Stimulated activated CD4-positive, alpha-beta T cell treated with anti-CD3 and anti-CD28 coated beads, Interleukin-15, amount 100 ng/mL, for 1 hour (primary cell): ENCODE measurements at regions not wholly inside any gene's neighbourhood (a gene's known extent, or its start where the extent isn't known, plus 50 kb on each side); places are given as distances from the start of the nearest gene placed in this dataset.
"Not testable (repeated sequence)": the region's sequence is repeated elsewhere in the genome, so short reads cannot be mapped to it uniquely, and the experiment has no call there.

ENCODE experiments used
- DNase-seq, 2 donors: peaks; one replicate each; pipeline ENCODE4 v3.0.0-alpha.2; 2020; ENCODE audit warnings: low read depth in 1 of 2, low spot score in 1 of 2

DNA sequence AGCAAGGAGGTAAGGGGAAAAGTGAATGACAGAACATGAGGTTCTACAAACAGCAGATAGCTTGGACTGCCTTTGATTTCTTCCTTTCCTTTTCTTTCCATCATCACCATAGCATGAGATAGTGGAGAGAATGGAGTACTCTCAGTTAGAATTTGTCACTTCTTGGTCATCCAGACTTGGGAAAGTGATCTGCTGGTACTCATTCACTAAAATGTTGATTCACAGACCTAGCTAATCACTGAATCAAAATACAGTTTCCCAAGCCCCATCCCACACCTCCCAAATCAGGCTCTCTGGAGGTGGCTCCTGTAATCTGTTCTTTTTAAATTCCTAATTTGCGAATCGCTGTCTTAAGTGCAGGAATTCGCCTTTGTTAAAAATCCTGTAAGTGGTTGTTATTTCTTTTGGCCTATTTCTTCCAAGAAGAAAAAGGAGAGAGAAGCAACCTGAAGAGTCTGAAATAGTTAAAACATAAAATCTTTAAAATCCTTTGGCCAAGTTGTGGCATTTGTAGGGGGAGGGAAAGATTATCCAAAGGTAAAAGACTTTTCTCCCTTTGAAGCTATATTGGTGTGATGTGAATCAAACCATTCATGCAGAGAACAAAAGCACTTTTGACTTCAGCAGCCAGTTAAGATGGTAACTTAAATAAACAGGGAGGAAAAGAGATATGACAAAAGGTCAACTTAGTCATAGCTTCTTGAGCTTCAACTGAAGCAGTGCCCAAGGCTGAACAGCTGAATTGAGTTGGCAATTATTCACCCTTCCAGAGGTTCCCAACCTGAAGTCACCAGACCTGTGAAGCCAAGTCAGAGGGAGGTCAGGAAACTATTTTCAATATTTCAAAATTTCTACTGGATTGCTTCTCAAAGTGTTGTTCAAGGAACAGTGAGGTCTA, 255.1 kb upstream of the KRR1 start:
- DNase-seq, result no peak

DNA sequence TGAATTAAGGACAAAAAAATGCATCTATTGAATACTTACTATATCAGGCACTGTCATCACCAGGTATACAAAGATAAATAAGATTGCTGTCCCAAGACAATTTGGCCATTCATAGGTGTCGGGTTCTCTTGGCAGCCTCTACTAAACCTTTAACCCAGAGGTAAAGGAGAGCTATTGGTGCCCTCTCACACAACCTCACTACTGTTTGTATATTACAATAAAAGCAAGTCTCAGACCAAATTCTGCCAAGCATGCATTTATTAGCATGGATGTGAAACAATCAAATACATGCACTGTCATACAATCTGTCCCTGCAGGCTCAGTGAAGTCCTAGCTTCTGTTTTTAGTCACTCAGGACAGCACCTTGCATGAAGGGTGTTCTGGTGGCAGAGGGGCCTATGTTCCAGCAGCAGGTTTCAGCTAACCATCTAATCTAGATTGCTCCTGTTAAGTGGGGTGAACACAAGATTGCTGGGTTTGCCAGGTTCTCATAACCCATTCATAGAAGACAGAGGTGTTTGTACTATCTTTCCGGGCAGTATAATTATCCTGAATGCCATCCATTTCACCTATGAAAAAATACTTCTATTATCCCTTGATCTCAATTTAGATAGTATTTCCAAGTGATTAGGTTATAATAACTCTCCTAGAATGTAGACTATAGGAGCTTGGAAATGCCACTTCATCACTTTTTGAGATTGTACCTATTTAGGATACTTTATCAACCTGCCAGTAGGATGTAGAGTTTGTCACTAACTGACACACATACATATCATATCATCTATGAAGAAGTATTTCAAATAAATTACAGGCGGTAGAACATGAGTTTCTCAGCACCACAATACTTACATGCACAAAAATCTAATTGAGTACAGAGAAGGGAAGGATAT, 254.0 kb upstream of the KRR1 start:
- DNase-seq, result no peak

DNA sequence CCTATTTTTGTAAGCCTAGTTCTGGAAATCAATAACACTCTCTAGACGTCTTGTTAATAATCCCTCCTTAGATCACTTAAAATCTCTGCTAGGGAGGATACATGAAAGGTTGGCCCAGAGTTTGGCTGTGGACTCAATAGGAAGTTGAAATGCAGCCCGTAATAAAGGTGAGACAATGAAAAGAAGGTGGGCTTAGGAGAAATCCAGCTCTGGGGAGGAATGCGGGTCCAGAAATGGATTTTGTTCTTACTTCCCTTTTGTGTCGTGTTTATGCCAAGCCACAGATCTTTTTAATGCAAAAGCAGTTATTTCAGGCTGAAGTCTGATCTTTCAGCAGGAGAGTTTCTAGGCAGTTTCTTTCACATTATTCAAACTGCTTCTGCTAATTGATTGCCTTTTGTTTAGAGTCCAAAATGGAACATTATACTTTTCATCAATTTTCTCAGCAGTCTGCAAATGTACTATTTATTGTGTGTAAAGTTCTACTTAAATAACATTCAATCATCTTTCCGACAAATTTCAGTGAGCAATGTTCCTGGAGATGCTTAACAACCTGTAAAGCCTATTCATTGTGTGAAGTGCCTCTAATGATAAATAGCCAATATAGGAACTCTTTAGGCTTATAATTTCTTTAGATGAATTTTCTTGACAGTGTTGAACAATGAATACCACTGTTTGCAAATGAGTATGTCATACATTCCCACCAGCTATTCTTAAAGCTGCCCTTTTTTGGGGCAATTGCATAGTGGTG, 252.9 kb upstream of the KRR1 start:
- no peak for DNase-seq

GRCh38 chr12:75760573-75761294, 249.3 kb upstream of the KRR1 start:
- DNase-seq, result no peak

DNA sequence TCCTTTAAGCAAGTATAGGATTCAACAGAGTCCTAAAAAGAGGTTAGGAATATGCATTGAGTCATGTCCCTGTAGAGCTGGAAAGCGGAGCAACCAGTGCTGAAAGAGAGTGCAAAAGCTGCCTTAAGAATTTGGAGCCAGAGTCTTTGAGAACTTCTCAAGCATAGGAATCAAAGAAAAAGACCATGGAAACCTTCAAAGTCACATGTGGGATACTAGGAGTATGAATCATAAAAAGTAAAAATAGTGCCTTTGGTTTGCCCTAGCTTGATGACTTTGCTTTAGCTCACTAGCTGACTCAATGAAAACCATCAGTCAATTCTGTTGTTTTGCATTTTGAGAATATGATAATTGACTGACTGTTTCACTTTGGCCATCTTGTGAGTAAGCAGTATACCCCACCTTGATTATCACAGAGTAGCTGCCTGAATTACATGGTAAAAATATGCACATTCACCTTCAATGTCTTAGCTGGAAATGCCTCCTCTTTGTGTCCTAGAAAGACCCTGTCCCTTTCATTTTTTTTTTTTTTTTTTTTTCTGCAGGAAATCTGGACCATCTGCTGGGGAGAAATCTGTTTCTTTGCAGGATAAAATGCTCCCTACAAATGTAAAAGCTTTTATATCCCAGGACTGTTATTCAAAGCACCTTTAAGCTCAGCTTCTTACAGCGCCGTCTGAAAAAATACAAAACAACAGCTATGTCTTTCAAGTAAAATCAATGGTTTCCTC, 248.6 kb upstream of the KRR1 start:
- DNase-seq, result no peak

GRCh38 chr12:75759196-75759595, 247.8 kb upstream of the KRR1 start:
- DNase-seq, result no peak

- no peak for DNase-seq
These were observed 245.4 kb upstream of the KRR1 start for GRCh38 chr12:75756771-75757170.

- DNase-seq, result no peak
These were observed 244.7 kb upstream of the KRR1 start for GRCh38 chr12:75756111-75756510.

DNA sequence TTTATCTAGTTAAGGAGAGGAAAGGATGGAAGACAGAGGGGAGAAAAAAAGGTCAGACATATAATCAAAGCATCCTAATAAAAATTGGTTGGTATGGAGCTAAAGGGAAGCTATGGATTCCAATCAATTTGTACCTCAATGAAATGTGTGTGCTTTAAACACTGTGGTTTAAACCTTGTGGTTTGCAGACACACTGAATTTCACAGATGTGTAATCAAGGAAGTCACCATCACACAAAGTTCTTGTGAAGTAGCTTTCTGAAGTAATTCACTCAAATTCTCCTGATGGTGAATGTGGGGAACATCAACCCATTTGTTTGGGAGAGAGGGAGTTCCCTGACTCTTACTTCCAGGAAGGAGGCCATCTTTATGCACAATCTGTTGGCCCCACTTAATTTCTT, 243.3 kb upstream of the KRR1 start:
- no peak for DNase-seq

- no peak for DNase-seq
These were observed 242.7 kb upstream of the KRR1 start for GRCh38 chr12:75754141-75754540.

GRCh38 chr12:75751769-75752471, 240.5 kb upstream of the KRR1 start:
- no peak for DNase-seq

GRCh38 chr12:75750716-75751306, 239.4 kb upstream of the KRR1 start:
- no peak for DNase-seq

GRCh38 chr12:75748990-75749389, 237.6 kb upstream of the KRR1 start:
- DNase-seq, result not testable (repeated sequence)

DNA sequence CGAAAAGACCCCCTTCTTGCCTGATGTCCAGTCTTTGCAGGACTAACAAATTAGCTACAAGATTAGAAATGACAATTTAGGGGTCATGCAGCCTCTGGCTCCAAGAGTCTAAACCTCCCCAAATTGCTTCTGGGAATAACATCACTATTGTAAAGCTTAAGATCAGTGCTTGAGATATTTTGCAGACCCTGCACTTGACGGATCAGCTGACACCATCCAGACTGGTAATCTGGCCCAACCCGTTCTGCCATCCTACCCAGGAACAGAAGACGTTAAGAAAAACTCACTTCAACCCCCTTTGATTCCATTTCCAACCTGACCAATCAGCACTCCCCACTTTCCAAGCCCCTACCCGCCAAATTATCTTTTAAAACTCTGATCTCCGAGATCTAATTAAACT, 236.7 kb upstream of the KRR1 start:
- DNase-seq, result no peak

DNA sequence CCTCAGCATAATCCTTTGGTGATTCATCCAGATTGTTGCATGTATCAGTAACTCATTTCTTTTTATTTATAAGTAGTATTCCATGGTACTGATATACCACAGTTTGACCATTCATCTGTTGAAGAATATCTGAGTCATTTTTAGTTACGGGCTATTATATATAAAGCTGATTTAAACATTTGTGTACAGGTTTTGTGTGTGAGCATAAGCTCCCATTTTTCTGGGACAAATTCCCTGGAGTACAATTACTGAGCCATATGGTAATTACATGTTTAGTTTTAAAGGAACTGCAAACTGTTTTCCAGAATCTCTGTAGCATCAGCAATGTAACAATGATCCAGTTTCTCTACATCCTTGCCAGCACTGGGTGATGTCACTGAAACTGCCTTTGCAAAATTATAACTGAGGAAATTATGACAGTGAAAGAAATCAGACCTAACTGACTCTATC, 236.2 kb upstream of the KRR1 start:
- DNase-seq, result no peak

DNA sequence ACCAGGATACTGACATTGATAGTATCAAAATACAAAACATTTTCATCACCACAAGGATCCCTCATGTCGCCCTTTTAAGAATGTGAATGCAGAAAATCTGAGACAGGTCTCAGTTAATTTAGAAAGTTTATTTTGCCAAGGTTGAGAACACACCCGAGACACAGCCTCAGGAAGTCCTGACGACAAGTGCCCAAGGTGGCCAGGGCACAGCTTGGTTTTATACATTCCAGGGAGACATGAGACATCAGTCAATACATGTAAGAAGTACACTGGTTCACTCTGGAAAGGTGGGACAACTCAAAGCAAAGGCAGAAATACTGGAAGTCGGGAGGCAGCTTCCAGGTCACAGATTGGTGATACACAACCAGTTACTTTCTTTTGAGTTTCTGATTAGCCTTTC, 235.2 kb upstream of the KRR1 start:
- DNase-seq, result no peak

- DNase-seq, result no peak
These were observed 233.3 kb upstream of the KRR1 start for GRCh38 chr12:75744607-75745256.

GRCh38 chr12:75742961-75743360, 231.6 kb upstream of the KRR1 start:
- no peak for DNase-seq

GRCh38 chr12:75742048-75742447, 230.6 kb upstream of the KRR1 start:
- DNase-seq, result no peak
